ENCODE measurements at regions not wholly inside any gene's neighbourhood (a gene's known extent, or its start where the extent isn't known, plus 50 kb on each side); places are given as distances from the start of the nearest gene placed in this dataset.

GRCh38 chr6:134532694-134533624 lies 215.0 kb upstream of the SGK1 start:
- Mint-ChIP-seq H3K9me3 (no peaks in the 10 kb centered on the region), H3K4me3 (no peak overlapping the region)

DNA sequence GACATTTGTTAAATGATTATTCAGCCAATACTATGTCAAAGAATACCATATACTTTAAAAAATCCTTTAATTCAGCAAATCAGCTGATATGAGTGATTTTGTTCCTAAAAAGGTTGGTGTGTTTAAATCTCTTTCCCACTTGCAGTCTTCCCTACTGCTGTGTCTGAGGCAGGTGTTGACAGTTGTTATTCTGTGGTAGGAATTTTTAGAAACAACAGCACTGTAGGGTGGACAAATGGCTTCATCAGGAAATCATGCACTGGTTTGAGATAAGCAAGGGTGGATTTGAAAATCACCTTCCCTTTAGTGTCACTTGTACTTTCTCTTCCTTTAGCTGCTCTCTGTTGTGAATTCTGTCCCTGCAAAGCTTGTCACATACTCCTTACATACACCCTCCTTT lies 213.7 kb upstream of the SGK1 start:
- no peak for ATAC-seq (replicated peaks)
- H3K4me3 Mint-ChIP-seq: no peak overlapping the region
- no peaks in the 10 kb centered on the region for H3K36me3 Mint-ChIP-seq (ENCODE audit: low read depth)
- H3K27ac Mint-ChIP-seq: no peak overlapping the region
- no peaks in the 10 kb centered on the region for H3K27me3 Mint-ChIP-seq
- H3K9me3 Mint-ChIP-seq: no peaks in the 10 kb centered on the region
- H3K4me1 Mint-ChIP-seq: peaks cover 18% of the 10 kb centered on the region

More at GRCh38 chr6:134532694-134533624, 215.0 kb upstream of the SGK1 start:
- Mint-ChIP-seq H3K27me3 (no peaks in the 10 kb centered on the region), H3K27ac (no peak overlapping the region), H3K4me1 (peaks cover 18% of the 10 kb centered on the region), H3K36me3 (ENCODE audit: low read depth) (no peaks in the 10 kb centered on the region)
- ATAC-seq (replicated peaks): no peak

- Mint-ChIP-seq H3K9me3 (no peaks in the 10 kb centered on the region), H3K4me1 (peaks cover 16% of the 10 kb centered on the region), H3K27ac (no peak overlapping the region), H3K36me3 (ENCODE audit: low read depth) (no peaks in the 10 kb centered on the region), H3K4me3 (no peak overlapping the region), H3K27me3 (no peaks in the 10 kb centered on the region)
- no peak for ATAC-seq (replicated peaks)
Measured at GRCh38 chr6:134531188-134531551, 213.3 kb upstream of the SGK1 start.

- H3K4me1 Mint-ChIP-seq: peaks cover 14% of the 10 kb centered on the region
- ATAC-seq (replicated peaks): peak; percentile 28
- H3K27ac Mint-ChIP-seq: no peak overlapping the region
- H3K9me3 Mint-ChIP-seq: no peaks in the 10 kb centered on the region
- H3K4me3 Mint-ChIP-seq: no peak overlapping the region
- no peaks in the 10 kb centered on the region for H3K36me3 Mint-ChIP-seq (ENCODE audit: low read depth)
- no peaks in the 10 kb centered on the region for H3K27me3 Mint-ChIP-seq
Measured at GRCh38 chr6:134529921-134530320, 212.0 kb upstream of the SGK1 start.

- Mint-ChIP-seq H3K9me3 (no peaks in the 10 kb centered on the region), H3K27ac (no peak overlapping the region), H3K4me3 (no peak overlapping the region), H3K27me3 (no peaks in the 10 kb centered on the region), H3K4me1 (peaks cover 10% of the 10 kb centered on the region), H3K36me3 (ENCODE audit: low read depth) (no peaks in the 10 kb centered on the region)
- no peak for ATAC-seq (replicated peaks)
Measured at GRCh38 chr6:134529305-134529704, 211.4 kb upstream of the SGK1 start.

DNA sequence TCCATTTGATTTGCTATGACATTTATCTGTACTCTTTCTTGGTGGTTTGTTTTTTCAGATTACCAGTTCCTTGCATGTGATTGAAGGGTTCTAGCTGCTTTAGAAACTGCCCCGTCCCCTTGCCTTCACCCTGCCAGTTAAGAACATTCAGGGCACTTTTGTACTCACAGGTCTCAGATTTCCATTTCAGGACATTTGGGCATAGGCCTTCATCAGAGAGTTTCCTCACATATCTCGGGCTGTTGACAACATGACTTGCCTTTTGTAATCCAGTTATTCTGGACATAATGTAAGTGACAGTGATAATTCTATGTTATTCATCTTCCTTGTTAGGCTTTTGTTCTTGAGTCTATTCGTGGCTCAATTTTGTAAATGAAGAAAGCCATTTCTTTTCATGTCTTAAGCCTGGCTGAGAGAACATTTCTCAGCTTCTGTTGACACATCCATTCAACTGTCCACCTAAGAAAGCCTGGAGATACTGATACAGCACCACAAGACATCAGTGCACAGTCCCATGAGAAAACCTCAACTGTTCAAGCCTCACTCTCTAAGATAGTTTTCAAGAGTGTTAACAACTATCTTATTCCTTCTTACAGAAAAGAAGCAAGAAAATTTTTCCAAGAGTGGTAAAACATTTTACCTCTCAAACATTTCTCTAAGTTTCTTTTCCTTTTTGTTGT lies 209.3 kb upstream of the SGK1 start:
- Mint-ChIP-seq H3K9me3 (no peaks in the 10 kb centered on the region), H3K27ac (no peak overlapping the region), H3K27me3 (no peaks in the 10 kb centered on the region), H3K4me1 (peaks cover 10% of the 10 kb centered on the region), H3K4me3 (no peak overlapping the region), H3K36me3 (ENCODE audit: low read depth) (no peaks in the 10 kb centered on the region)
- ATAC-seq (replicated peaks): no peak

DNA sequence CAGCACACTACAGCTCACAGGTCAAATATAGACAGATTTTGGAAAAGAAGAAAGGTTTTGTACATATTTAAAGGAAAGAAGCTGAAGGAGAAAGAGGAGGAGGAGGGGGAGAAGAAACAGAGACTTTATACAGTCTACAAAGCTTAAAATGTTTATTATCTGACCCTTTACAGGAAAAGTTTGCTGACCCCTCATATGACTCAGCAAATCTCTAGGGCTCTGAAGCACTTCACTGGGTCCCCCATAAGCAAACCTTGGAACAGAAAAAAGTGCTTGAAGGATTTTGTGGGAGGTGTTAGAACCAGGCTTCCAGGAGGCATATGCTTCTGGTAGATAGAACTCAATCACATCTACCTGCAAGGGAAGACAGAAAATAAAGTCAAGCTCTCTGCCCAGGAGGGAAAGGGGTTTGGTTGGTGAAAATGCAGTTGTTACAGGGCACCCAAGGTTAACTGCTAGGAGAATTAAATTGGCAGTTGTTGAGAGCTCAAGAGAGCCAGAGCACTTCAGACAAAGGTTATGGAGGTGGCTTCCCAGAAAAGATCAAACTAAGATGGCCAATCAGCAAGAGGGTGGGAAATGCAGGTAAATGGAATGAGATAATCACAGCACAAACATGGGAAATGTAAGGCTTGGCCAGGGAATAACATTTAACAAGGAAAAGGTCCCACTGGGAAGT lies 207.4 kb upstream of the SGK1 start:
- H3K27ac Mint-ChIP-seq: no peak overlapping the region
- ATAC-seq (replicated peaks): no peak
- H3K4me3 Mint-ChIP-seq: no peak overlapping the region
- no peaks in the 10 kb centered on the region for H3K27me3 Mint-ChIP-seq
- H3K4me1 Mint-ChIP-seq: peaks cover 14% of the 10 kb centered on the region
- no peaks in the 10 kb centered on the region for H3K36me3 Mint-ChIP-seq (ENCODE audit: low read depth)
- no peaks in the 10 kb centered on the region for H3K9me3 Mint-ChIP-seq

DNA sequence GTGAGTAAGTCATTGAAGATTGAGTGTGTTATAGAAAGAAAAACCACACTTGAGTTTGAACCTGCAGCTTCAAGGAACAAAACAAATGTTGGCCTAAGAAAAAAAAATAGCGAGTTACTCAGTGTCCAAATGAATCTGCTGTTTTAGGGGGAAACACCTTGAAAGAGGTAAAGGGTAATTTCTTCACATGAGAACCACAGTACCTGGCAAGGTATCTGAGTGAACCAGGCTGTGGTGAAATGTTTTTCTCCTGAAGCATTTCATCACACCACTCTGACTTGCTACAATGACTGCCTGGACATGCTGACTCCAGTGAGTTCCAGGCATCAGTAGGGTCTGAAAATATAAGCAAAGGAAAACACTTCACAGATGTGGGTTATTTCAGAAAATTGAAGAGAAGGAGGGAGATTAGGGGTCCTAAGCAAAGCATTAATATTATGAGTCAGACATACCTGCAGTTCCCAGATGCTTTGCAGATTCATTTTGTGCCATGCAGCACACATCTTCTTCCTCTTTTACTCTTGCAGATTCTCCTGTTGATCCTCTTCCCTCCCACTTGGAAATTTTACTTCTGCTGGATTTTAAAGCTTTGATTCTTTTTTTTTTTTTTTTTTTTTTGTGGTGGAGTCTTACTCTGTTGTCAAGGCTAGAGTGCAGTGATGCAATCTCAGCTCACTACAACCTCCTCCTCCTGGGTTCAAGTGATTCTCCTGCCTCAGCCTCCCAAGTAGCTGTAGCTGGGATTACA lies 206.2 kb upstream of the SGK1 start:
- ATAC-seq (replicated peaks): peak; percentile 70
- Mint-ChIP-seq H3K27ac (no peak overlapping the region), H3K36me3 (ENCODE audit: low read depth) (no peaks in the 10 kb centered on the region), H3K9me3 (no peaks in the 10 kb centered on the region), H3K4me1 (peaks cover 9% of the 10 kb centered on the region), H3K4me3 (no peak overlapping the region), H3K27me3 (no peaks in the 10 kb centered on the region)

GRCh38 chr6:134523051-134523450 lies 205.1 kb upstream of the SGK1 start:
- no peak for ATAC-seq (replicated peaks)
- Mint-ChIP-seq H3K4me1 (peaks cover 9% of the 10 kb centered on the region), H3K9me3 (no peaks in the 10 kb centered on the region), H3K27ac (peak overlapping the region; percentile 13), H3K36me3 (ENCODE audit: low read depth) (no peaks in the 10 kb centered on the region), H3K27me3 (no peaks in the 10 kb centered on the region), H3K4me3 (no peak overlapping the region)

- no peaks in the 10 kb centered on the region for H3K9me3 Mint-ChIP-seq
- H3K4me3 Mint-ChIP-seq: peak overlapping the region; percentile 19
- no peaks in the 10 kb centered on the region for H3K36me3 Mint-ChIP-seq (ENCODE audit: low read depth)
- ATAC-seq (replicated peaks): no peak
- H3K27ac Mint-ChIP-seq: no peak overlapping the region
- H3K4me1 Mint-ChIP-seq: peaks cover 9% of the 10 kb centered on the region
- no peaks in the 10 kb centered on the region for H3K27me3 Mint-ChIP-seq
Measured at GRCh38 chr6:134521116-134521501, 203.2 kb upstream of the SGK1 start.

GRCh38 chr6:134520181-134521115 lies 202.5 kb upstream of the SGK1 start:
- no peaks in the 10 kb centered on the region for H3K36me3 Mint-ChIP-seq (ENCODE audit: low read depth)
- no peaks in the 10 kb centered on the region for H3K27me3 Mint-ChIP-seq
- no peak for ATAC-seq (replicated peaks)
- H3K4me1 Mint-ChIP-seq: peaks cover 9% of the 10 kb centered on the region
- peak overlapping the region; percentile 76 for H3K4me3 Mint-ChIP-seq
- H3K27ac Mint-ChIP-seq: peak overlapping the region; percentile 10
- H3K9me3 Mint-ChIP-seq: no peaks in the 10 kb centered on the region

GRCh38 chr6:134519465-134519864 lies 201.6 kb upstream of the SGK1 start:
- H3K9me3 Mint-ChIP-seq: no peaks in the 10 kb centered on the region
- no peaks in the 10 kb centered on the region for H3K27me3 Mint-ChIP-seq
- no peaks in the 10 kb centered on the region for H3K36me3 Mint-ChIP-seq (ENCODE audit: low read depth)
- H3K4me3 Mint-ChIP-seq: peak overlapping the region; percentile 76
- H3K27ac Mint-ChIP-seq: peak overlapping the region; percentile 87
- H3K4me1 Mint-ChIP-seq: peaks cover 9% of the 10 kb centered on the region
- ATAC-seq (replicated peaks): peak; percentile 86

DNA sequence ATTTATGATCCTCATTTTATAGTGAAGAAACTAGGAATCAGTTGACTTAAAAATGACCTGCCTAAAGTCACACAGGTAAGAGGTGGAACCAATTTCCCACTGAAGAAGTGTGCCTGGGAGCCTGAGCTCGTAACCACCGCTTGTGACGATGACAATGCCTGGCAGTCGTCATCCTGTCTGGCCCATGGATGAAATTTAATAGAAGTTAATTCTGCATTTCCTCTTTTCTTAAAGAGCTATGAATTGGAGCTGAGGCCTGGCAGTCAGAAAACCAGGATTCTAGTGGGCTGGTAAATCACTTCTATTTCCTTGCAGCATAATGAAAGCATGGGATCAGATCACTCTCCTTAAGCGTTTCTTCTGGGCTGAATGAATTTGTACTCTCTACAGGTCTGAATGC lies 200.0 kb upstream of the SGK1 start:
- Mint-ChIP-seq H3K27ac (no peak overlapping the region), H3K27me3 (no peaks in the 10 kb centered on the region), H3K36me3 (ENCODE audit: low read depth) (no peaks in the 10 kb centered on the region), H3K4me3 (no peak overlapping the region), H3K4me1 (peaks cover 9% of the 10 kb centered on the region), H3K9me3 (no peaks in the 10 kb centered on the region)
- no peak for ATAC-seq (replicated peaks)

Data from activated T-helper 17 cell treated with anti-CD3 and anti-CD28 coated beads, Interleukin-2, amount 50 U/mL, for 72 hours (primary cell).